OCI-LY7 (cell line): ENCODE measurements at regions not wholly inside any gene's neighbourhood (a gene's known extent, or its start where the extent isn't known, plus 50 kb on each side); places are given as distances from the start of the nearest gene placed in this dataset.

ENCODE experiments used
- CTCF ChIP-seq: fragments of 200-600 bp; sonication (generic); conservative IDR thresholded peaks from 2 replicates; pipeline ENCODE4 v1.5.1; 2014; ENCODE audit warnings: mild to moderate bottlenecking, antibody characterized with exemption, low read length, moderate library complexity, mixed read lengths
- EZH2phosphoT487 ChIP-seq: fragments of 200-600 bp; sonication (generic); IDR thresholded peaks from 2 replicates; pipeline ENCODE4 v1.6.1; 2018; ENCODE audit warnings: low read depth, borderline replicate concordance, mild to moderate bottlenecking, mixed run types, antibody characterized with exemption, low read length, moderate library complexity, mixed read lengths

- TF ChIP-seq CTCF: no peak
- TF ChIP-seq EZH2phosphoT487: no peak
Observed at GRCh38 chr10:9009505-9009904, 955.0 kb downstream of the GATA3 start.
